DOHH2 (cell line): ENCODE measurements at regions not wholly inside any gene's neighbourhood (a gene's known extent, or its start where the extent isn't known, plus 50 kb on each side); places are given as distances from the start of the nearest gene placed in this dataset.
"Not testable (repeated sequence)": the region's sequence is repeated elsewhere in the genome, so short reads cannot be mapped to it uniquely, and the experiment has no call there.

Source experiments
- H3F3A ChIP-seq: fragments of 200-600 bp; sonication (generic), shearing (Covaris generic); 2 replicates; pipeline ENCODE4 v1.6.0; 2016; ENCODE audit warnings: antibody characterized with exemption, mild to moderate bottlenecking; ENCODE audit not compliant: control insufficient read depth, insufficient read depth
- H3K27ac ChIP-seq: fragments of 200-600 bp; sonication (generic); 2 replicates; pipeline ENCODE4 v1.5.1; 2014; ENCODE audit warnings: low read depth, mild to moderate bottlenecking, low read length, moderate library complexity
- H3K27me3 ChIP-seq: fragments of 200-600 bp; sonication (generic); 2 replicates; pipeline ENCODE4 v1.6.1; 2014; ENCODE audit warnings: mild to moderate bottlenecking, low read length, mixed read lengths; ENCODE audit not compliant: control insufficient read depth
- H3K36me3 ChIP-seq: fragments of 200-600 bp; sonication (generic); 2 replicates; pipeline ENCODE4 v1.6.1; 2014; ENCODE audit warnings: mild to moderate bottlenecking, low read length, moderate library complexity, mixed read lengths; ENCODE audit not compliant: control insufficient read depth
- H3K4me1 ChIP-seq: fragments of 200-600 bp; sonication (generic); 2 replicates; pipeline ENCODE4 v1.6.1; 2014; ENCODE audit warnings: mild to moderate bottlenecking, low read length, mixed read lengths; ENCODE audit not compliant: control insufficient read depth
- H3K4me2 ChIP-seq: fragments of 200-600 bp; sonication (generic); 2 replicates; pipeline ENCODE4 v1.6.0; 2014; ENCODE audit warnings: mild to moderate bottlenecking, low read length, moderate library complexity
- H3K4me3 ChIP-seq: fragments of 200-600 bp; sonication (generic); 2 replicates; pipeline ENCODE4 v1.5.1; 2014; ENCODE audit warnings: mild to moderate bottlenecking, low read length, mixed read lengths
- H3K79me2 ChIP-seq: fragments of 200-600 bp; sonication (generic); 2 replicates; pipeline ENCODE4 v1.6.1; 2014; ENCODE audit warnings: mild to moderate bottlenecking, low read length, mixed read lengths; ENCODE audit not compliant: control insufficient read depth
- H3K9me2 ChIP-seq: fragments of 200-600 bp; sonication (generic); replicated peaks from 2 replicates; pipeline ENCODE4 v1.6.1; 2014; ENCODE audit warnings: mild to moderate bottlenecking, low read length, mixed read lengths; ENCODE audit not compliant: control insufficient read depth
- H3K9me3 ChIP-seq: fragments of 200-600 bp; sonication (generic); 2 replicates; pipeline ENCODE4 v1.6.1; 2014; ENCODE audit warnings: antibody characterized with exemption, low read length, mixed read lengths; ENCODE audit not compliant: control insufficient read depth, insufficient read depth
- H4K20me1 ChIP-seq: fragments of 200-600 bp; sonication (generic); 2 replicates; pipeline ENCODE4 v1.6.0; 2014; ENCODE audit warnings: low read depth, mild to moderate bottlenecking, antibody characterized with exemption, low read length, moderate library complexity; ENCODE audit not compliant: control insufficient read depth, insufficient read depth

- H3K27ac ChIP-seq, H3K4me2 ChIP-seq, H3K9me2 ChIP-seq, H4K20me1 ChIP-seq, H3K9me3 ChIP-seq, H3K27me3 ChIP-seq, H3K36me3 ChIP-seq, H3K4me1 ChIP-seq, H3K79me2 ChIP-seq, H3F3A ChIP-seq, H3K4me3 ChIP-seq: not testable (repeated sequence)
Observed at GRCh38 chr1:120272242-120272641, 95.9 kb upstream of the SEC22B start.

GRCh38 chr1:120271561-120272221 lies 95.4 kb upstream of the SEC22B start:
- not testable (repeated sequence) for H3K4me3 ChIP-seq, H3K9me3 ChIP-seq, H3K27me3 ChIP-seq, H3K4me2 ChIP-seq, H3K9me2 ChIP-seq, H3K27ac ChIP-seq, H3K36me3 ChIP-seq, H3K4me1 ChIP-seq, H3F3A ChIP-seq, H3K79me2 ChIP-seq, H4K20me1 ChIP-seq

GRCh38 chr1:120267894-120268551 lies 91.7 kb upstream of the SEC22B start:
- H3F3A ChIP-seq, H3K4me1 ChIP-seq, H3K9me2 ChIP-seq, H3K36me3 ChIP-seq, H4K20me1 ChIP-seq, H3K27me3 ChIP-seq, H3K4me3 ChIP-seq, H3K27ac ChIP-seq, H3K9me3 ChIP-seq, H3K4me2 ChIP-seq, H3K79me2 ChIP-seq: not testable (repeated sequence)

- H3K9me2 ChIP-seq, H3K9me3 ChIP-seq, H4K20me1 ChIP-seq, H3K27ac ChIP-seq, H3K79me2 ChIP-seq, H3F3A ChIP-seq, H3K4me2 ChIP-seq, H3K4me3 ChIP-seq, H3K36me3 ChIP-seq, H3K27me3 ChIP-seq, H3K4me1 ChIP-seq: not testable (repeated sequence)
Observed at GRCh38 chr1:120264564-120264963, 88.2 kb upstream of the SEC22B start.

- not testable (repeated sequence) for H3K4me2 ChIP-seq, H3K36me3 ChIP-seq, H3K9me2 ChIP-seq, H3K4me3 ChIP-seq, H4K20me1 ChIP-seq, H3K9me3 ChIP-seq, H3F3A ChIP-seq, H3K79me2 ChIP-seq, H3K4me1 ChIP-seq, H3K27me3 ChIP-seq, H3K27ac ChIP-seq
Observed at GRCh38 chr1:120262791-120263751, 86.8 kb upstream of the SEC22B start.

GRCh38 chr1:120257778-120258105 lies 81.4 kb upstream of the SEC22B start:
- not testable (repeated sequence) for H3K4me2 ChIP-seq, H3K27me3 ChIP-seq, H3K36me3 ChIP-seq, H3K9me3 ChIP-seq, H4K20me1 ChIP-seq, H3K4me3 ChIP-seq, H3K9me2 ChIP-seq, H3K79me2 ChIP-seq, H3K27ac ChIP-seq, H3K4me1 ChIP-seq, H3F3A ChIP-seq

GRCh38 chr1:120257064-120257777 lies 80.9 kb upstream of the SEC22B start:
- not testable (repeated sequence) for H3K4me2 ChIP-seq, H3K79me2 ChIP-seq, H3K27ac ChIP-seq, H3K4me1 ChIP-seq, H3K27me3 ChIP-seq, H3F3A ChIP-seq, H3K36me3 ChIP-seq, H4K20me1 ChIP-seq, H3K9me2 ChIP-seq, H3K9me3 ChIP-seq, H3K4me3 ChIP-seq
